GM18498 (cell line): ENCODE measurements at regions not wholly inside any gene's neighbourhood (a gene's known extent, or its start where the extent isn't known, plus 50 kb on each side); places are given as distances from the start of the nearest gene placed in this dataset.

Source experiments
- ATAC-seq: cut with Tn5 transposase; IDR thresholded peaks from one replicate; pipeline ENCODE4 v1.9.1; 2021; ENCODE audit warnings: mild to moderate bottlenecking, moderate library complexity; ENCODE audit not compliant: unreplicated experiment

GRCh38 chr1:68332041-68332440, 99.7 kb upstream of the WLS start:
- ATAC-seq, result no peak

- no peak for ATAC-seq
These were observed 99.0 kb upstream of the WLS start for GRCh38 chr1:68331117-68331865.

GRCh38 chr1:68330391-68330790, 98.1 kb upstream of the WLS start:
- no peak for ATAC-seq

- no peak for ATAC-seq
These were observed 96.9 kb upstream of the WLS start for GRCh38 chr1:68329096-68329835.

GRCh38 chr1:68328490-68328889, 96.2 kb upstream of the WLS start:
- ATAC-seq, result no peak

GRCh38 chr1:68327414-68327813, 95.1 kb upstream of the WLS start:
- no peak for ATAC-seq

GRCh38 chr1:68326481-68326880, 94.2 kb upstream of the WLS start:
- ATAC-seq, result no peak

- ATAC-seq, result no peak
These were observed 92.0 kb upstream of the WLS start for GRCh38 chr1:68324316-68324715.

- no peak for ATAC-seq
These were observed 90.7 kb upstream of the WLS start for GRCh38 chr1:68322837-68323687.

- no peak for ATAC-seq
These were observed 89.8 kb upstream of the WLS start for GRCh38 chr1:68322096-68322495.

- ATAC-seq, result no peak
These were observed 88.9 kb upstream of the WLS start for GRCh38 chr1:68321084-68321685.

GRCh38 chr1:68320349-68320748, 88.0 kb upstream of the WLS start:
- no peak for ATAC-seq

GRCh38 chr1:68319907-68320306, 87.6 kb upstream of the WLS start:
- no peak for ATAC-seq

GRCh38 chr1:68317543-68317942, 85.2 kb upstream of the WLS start:
- no peak for ATAC-seq

GRCh38 chr1:68314151-68314780, 81.9 kb upstream of the WLS start:
- no peak for ATAC-seq

GRCh38 chr1:68313735-68314134, 81.4 kb upstream of the WLS start:
- ATAC-seq, result no peak

- ATAC-seq, result no peak
These were observed 75.7 kb upstream of the WLS start for GRCh38 chr1:68308034-68308433.

GRCh38 chr1:68307378-68307787, 75.1 kb upstream of the WLS start:
- ATAC-seq, result no peak

- ATAC-seq, result no peak
These were observed 69.2 kb upstream of the WLS start for GRCh38 chr1:68301471-68302001.

GRCh38 chr1:68294367-68295066, 62.2 kb upstream of the WLS start:
- no peak for ATAC-seq
